ENCODE measurements at regions not wholly inside any gene's neighbourhood (a gene's known extent, or its start where the extent isn't known, plus 50 kb on each side); places are given as distances from the start of the nearest gene placed in this dataset.

DNA sequence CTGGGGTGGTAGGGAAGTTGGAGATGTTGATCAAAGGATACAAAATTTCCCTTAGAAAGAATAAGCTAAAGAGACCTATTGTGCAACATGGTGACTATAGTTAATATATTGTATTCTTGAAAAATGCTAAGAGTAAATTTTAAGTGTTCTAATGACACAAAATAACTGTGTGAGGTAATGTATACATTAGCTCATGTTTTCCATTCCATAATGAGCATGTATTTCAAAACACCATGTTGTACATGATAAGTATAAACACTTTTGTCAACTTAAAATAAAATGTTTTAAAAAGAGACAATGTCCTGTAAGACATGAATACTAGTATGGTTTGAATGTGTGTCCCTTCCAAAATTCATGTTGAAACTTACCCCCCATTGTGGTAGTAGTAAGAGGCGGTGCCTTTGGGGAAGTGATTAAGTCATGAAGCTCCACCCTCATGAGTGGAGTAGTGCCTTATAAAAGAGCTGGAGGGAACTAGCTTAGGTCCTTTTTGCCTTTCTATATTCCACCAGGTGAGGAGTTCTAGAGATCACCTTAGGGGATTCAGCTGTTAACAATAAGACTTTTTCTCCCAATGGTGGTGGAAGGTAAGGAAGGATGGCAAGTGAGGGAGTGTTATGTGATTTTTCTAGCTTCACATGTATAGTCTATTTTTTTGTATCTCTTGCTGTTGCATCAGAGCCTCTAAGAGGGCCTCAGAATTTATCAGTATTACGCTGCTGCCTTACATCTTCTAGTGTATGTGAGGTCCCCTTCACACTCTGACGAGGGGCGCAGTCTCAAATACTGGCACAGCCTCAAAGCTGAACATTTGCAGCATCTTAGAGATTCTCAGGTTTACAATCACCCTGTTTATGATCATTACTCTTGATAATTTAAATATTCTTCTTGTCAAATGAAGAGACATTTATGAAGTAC lies 94.9 kb upstream of the NREP start:
- 89 to 94% methylated on average over 4 of the region's 4 CpGs for WGBS, 2 donors
- intact Hi-C loops (cut with DNase I; ENCODE audit: low total_unique reads) = no loop called here
- no peaks in the 10 kb centered on the region for H3K36me3 ChIP-seq (ENCODE audit: low read depth, missing control alignments)
- no peak for DNase-seq
- no peak overlapping the region for H3K4me3 ChIP-seq
- no peaks in the 10 kb centered on the region for H3K9me3 ChIP-seq
- H3K4me1 ChIP-seq = no peaks in the 10 kb centered on the region
- H3K27me3 ChIP-seq = no peaks in the 10 kb centered on the region
- H3K27ac ChIP-seq = no peak overlapping the region
- TF ChIP-seq CTCF (IDR thresholded peaks at IDR 0.05) (no peak), POLR2A (IDR thresholded peaks at IDR 0.05) (no peak)

DNA sequence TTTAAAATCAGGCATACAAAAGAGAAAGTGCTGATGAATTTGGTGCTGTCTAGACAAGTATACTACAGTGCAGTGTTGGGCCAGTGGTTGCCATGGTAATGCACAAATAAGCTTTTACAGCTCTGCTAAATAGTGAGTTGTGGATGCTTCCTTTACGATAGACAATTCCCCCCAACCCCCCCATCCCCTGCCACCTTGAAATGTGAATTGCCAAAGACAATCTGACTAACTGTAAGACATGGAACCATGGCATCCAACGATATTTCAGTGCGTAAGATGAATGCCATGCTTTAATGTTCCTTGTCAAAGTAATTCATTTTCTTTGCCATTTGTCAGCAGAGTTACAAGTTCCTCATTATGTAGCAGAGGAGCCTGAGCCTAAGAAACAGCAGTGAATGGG lies 91.5 kb upstream of the NREP start:
- Histone ChIP-seq H3K4me3 (no peak overlapping the region), H3K9me3 (no peaks in the 10 kb centered on the region), H3K4me1 (no peaks in the 10 kb centered on the region), H3K27me3 (no peaks in the 10 kb centered on the region), H3K36me3 (ENCODE audit: low read depth, missing control alignments) (no peaks in the 10 kb centered on the region), H3K27ac (no peak overlapping the region)
- DNase-seq = no peak
- no peak for TF ChIP-seq POLR2A (IDR thresholded peaks at IDR 0.05)
- no peak for TF ChIP-seq CTCF (IDR thresholded peaks at IDR 0.05)
- intact Hi-C loops (cut with DNase I; ENCODE audit: low total_unique reads) = no loop called here
- 86 to 89% methylated on average over 3 of the region's 3 CpGs for WGBS, 2 donors

- Histone ChIP-seq H3K4me3 (no peak overlapping the region), H3K9me3 (no peaks in the 10 kb centered on the region), H3K36me3 (ENCODE audit: low read depth, missing control alignments) (no peaks in the 10 kb centered on the region), H3K4me1 (no peaks in the 10 kb centered on the region), H3K27ac (no peak overlapping the region), H3K27me3 (no peaks in the 10 kb centered on the region)
- intact Hi-C loops (cut with DNase I; ENCODE audit: low total_unique reads) = no loop called here
- no peak for DNase-seq
- WGBS, 2 donors = 84 to 96% methylated on average over 3 of the region's 3 CpGs
- TF ChIP-seq CTCF (IDR thresholded peaks at IDR 0.05) (no peak), POLR2A (IDR thresholded peaks at IDR 0.05) (no peak)
These were observed 90.3 kb upstream of the NREP start for GRCh38 chr5:111847052-111847925.

DNA sequence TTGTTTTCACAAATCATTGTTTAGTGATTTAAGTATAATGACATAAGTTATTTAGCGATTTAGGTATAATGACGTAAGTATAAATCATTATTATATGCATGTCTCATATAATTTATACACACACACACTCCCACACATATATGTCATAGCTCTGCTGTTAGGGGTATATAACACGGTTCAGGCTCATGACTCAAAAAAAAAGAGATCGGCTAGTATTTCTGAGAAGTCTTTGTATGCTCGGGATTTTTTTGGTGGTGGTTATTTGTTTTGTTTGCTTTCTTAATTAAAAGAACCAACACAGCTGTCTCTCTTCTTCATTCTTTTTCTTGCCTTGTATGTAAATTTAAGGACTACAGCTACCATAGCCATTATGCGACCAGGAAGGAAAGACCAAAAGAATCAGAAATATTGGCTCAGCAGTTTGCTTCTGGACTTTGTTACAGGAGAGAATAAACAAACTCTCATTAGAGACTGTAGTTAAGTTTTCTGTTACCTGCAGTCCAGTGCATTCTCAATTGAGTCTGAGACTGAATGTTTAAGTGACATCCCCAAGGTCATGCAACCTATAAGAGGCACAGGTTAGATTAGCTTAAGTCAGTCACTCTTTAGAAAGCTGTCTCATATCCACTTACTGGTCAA lies 83.2 kb upstream of the NREP start:
- TF ChIP-seq CTCF (IDR thresholded peaks at IDR 0.05) (no peak), POLR2A (IDR thresholded peaks at IDR 0.05) (no peak)
- intact Hi-C loops (cut with DNase I; ENCODE audit: low total_unique reads) = no loop called here
- Histone ChIP-seq H3K36me3 (ENCODE audit: low read depth, missing control alignments) (no peaks in the 10 kb centered on the region), H3K4me1 (no peaks in the 10 kb centered on the region), H3K27ac (no peak overlapping the region), H3K4me3 (no peak overlapping the region), H3K27me3 (no peaks in the 10 kb centered on the region), H3K9me3 (no peaks in the 10 kb centered on the region)
- 68 to 76% methylated on average over 6 of the region's 6 CpGs for WGBS, 2 donors
- DNase-seq = no peak
